HG03439 (cell line): ENCODE measurements at regions not wholly inside any gene's neighbourhood (a gene's known extent, or its start where the extent isn't known, plus 50 kb on each side); places are given as distances from the start of the nearest gene placed in this dataset.

Experiments used
- ATAC-seq: cut with Tn5 transposase; IDR thresholded peaks from one replicate; pipeline ENCODE4 v1.9.1; 2021; ENCODE audit warnings: mild to moderate bottlenecking, moderate library complexity; ENCODE audit not compliant: unreplicated experiment

DNA sequence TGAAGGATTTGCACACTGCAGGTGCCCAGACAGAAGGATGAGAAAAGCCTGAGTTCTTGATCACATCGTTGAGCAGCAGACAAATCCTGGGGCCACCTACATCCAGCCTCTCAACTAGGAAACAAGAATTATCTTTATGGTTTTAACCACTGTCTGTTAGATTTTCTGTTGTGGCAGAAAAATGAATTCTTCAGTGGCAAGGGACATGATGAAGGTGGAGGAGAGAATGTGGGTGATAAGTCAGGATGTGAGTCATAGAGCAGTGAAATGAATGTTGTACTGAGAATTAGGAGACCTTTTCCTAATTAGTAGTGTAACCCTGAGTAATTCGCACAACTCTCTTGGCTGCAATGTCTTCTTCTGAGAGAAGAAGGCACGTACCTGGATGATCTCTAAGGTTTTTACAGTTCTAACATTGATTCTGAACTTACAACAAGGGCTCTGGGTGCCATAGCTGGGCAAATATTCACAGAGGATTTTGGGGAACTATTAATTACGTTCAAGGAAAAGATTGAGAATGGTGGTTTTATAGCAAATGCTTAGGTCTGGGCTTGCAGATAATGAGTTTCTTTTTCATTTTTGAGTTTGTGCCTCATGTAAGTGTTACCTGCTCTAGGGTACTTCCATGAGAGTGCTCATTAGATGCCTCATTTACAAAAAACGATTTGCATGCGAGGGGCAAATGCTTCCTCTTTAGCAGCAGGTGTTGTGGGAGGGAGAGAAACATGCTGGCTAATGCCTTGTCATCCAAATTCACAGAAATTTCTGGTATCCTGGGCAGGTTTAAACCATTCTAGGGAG is 111.0 kb upstream of the KL start:
- ATAC-seq, result peak; percentile 86

DNA sequence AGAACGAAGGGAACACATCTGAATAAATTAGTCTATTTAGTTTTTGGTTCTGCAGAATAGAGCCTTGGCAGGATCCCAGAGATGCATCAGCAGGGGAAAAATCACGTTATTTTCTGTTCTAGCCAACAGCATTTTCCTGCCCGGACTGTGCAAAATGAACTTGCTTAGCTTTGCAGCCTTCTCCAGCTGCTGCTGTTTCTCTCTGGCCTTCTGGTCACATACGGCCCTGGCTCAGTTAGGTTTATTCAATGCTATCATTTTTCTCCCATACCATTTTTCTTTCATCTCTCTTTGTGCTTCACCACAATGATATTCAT is 110.4 kb upstream of the KL start:
- no peak for ATAC-seq

DNA sequence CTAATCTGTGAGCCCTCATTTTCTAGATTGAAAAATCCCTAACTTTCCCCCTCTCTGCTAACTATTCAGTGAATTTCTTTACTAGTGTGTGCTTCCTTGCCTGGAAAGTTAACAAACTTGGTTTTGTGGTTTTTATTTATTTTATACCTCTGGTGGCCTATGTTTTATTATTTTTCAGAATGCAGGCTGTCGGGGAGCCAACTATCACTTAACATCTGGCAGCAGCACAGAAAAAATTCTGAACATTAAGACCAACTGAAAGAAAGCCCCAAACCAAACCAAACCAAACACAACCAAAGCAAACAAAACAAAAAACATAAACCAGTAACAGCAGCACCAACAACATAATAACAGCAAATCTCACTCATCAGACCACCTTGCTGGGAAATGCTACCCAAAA is 109.0 kb upstream of the KL start:
- no peak for ATAC-seq

- ATAC-seq, result no peak
Observed at GRCh38 chr13:32910530-32910929, 105.7 kb upstream of the KL start.

DNA sequence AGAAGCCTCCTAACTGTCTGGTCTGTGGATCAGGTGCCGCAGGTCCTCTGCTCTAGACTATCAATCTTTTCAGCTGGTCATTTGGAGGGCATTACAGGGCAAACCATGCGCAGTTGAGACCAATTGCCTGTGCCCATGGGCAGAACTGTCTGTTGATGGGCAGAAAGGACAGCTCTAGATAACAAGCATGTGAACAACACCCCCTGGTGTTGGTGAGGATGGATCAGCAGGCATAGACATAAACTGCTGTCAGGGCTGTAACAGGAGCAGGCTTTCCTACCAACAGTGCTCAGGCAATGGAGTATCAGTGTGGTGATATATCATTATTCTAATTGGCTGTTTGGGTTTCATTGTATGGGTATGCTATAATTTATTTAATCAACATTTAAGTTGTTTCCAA is 104.7 kb upstream of the KL start:
- no peak for ATAC-seq

GRCh38 chr13:32914686-32915085 is 101.5 kb upstream of the KL start:
- ATAC-seq, result no peak

- ATAC-seq, result no peak
Observed at GRCh38 chr13:32917504-32917903, 98.7 kb upstream of the KL start.

GRCh38 chr13:32923725-32924124 is 92.5 kb upstream of the KL start:
- no peak for ATAC-seq

DNA sequence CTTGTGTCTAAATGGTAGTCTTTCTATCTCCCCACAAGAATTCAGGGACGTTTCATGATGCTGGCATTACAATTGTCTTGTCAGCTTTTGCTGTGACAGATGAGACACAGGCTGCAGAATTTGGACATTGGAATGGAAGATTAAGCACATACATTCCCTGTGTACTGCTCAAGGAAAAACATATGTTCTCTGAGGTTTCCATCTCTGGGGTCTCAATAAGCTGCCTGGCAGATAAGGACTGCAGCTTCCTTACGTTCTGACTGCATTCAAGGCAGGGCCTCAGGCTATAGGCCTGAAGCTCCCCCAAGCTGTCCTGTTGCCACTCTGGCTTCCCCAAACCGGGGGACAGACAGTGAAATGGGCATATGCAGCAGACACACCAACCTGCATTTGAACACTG is 91.3 kb upstream of the KL start:
- no peak for ATAC-seq

GRCh38 chr13:32925506-32925905 is 90.7 kb upstream of the KL start:
- ATAC-seq, result no peak

- ATAC-seq, result no peak
Observed at GRCh38 chr13:32932376-32932775, 83.8 kb upstream of the KL start.

- ATAC-seq, result no peak
Observed at GRCh38 chr13:32936716-32937115, 79.5 kb upstream of the KL start.

DNA sequence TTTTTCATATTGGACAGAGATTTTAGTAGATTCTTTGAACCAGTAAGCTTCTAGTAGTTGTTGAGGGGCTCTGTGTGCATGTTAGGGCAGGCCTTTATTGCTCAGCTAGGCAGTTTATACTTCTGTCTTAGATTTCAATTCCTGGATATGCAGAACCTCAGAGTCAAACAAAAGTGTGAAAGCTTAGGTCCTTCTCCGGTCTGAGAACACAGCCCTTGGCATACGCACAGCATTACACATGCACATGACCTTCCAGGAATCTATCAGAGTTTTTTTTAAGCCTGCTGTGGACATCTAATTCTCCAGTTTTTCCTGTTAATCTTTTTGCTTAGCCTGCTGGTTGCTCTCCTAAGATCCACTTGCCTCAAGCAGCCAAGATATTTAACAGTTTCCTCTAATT is 77.9 kb upstream of the KL start:
- no peak for ATAC-seq

GRCh38 chr13:32938907-32939306 is 77.3 kb upstream of the KL start:
- no peak for ATAC-seq

GRCh38 chr13:32940601-32941000 is 75.6 kb upstream of the KL start:
- no peak for ATAC-seq

GRCh38 chr13:32941368-32941767 is 74.9 kb upstream of the KL start:
- ATAC-seq, result no peak

DNA sequence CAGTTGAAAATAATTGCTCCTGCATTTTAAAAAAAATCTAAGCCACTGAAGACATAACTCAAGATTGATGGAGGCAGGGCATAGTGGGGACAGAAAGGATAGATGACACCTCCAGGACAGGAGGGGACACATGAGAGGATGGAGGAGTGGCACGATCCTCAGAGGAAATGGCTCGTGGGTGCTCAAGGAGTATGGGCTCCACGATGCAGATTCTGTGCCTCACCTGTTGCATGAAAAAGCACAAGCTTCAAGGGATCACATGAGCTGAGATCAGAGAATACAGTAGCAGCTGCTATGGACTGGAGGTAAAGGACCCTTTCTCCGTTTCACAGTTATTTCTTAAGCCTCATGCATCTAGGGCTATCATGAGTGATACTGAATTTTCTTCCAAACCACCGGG is 69.7 kb upstream of the KL start:
- ATAC-seq, result no peak

DNA sequence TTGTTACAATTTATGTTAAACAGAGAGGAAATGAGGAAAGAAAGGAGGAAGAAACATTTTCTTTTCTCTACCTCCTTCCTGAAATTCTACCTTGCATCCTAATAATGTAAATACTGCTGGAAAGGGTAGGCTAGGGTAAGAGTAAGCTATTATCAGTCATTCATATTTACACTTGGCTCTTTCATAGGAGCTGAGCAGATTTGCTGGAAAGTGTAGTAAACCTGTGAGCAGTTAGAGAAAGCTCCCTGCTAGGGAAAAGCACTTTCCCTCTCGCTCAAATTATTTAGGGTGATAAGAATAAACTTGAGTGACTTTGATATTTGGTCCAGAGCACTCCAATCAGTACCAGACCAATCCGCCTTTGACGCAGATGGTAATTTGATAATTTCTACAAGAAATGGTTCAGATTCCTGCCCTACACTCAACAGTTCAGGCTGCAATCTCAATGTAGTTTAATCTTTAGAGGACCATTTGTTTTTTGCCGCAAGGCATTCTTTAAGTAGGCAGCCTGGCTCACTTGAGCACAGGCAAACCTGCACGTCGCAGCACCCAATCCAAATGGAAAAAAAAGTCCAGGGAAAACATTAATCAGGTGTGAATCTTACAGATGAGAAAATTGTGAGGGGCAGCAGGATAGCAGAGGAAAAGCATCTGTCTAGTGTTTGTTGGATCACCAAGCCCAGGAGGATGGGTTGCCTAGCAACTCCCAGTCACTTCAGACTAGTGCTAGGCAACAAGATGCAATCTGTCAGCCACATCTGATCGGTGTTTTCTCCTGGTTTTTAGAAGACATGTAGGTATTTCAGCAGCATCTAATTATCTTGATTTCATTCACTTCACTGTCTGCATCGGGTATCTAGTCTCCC is 68.6 kb upstream of the KL start:
- no peak for ATAC-seq

DNA sequence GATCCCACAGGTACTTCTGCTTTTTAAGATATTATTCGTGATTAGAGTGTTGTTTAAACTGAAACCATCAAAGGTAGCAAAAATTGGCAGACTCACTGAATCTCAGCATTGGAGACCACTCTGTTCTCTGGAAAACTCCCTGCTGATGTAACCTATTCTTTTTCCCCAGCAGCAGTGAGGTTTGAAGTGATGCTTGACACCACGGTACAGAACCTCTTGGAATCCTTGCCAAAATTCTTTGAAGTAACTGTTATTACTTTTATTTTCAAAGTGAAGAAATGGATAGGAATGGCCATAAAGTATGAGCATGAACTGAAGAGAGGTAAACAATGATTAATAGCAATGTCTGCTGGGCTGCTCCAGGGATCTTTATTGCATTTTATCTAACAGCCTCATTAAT is 66.4 kb upstream of the KL start:
- ATAC-seq, result no peak

DNA sequence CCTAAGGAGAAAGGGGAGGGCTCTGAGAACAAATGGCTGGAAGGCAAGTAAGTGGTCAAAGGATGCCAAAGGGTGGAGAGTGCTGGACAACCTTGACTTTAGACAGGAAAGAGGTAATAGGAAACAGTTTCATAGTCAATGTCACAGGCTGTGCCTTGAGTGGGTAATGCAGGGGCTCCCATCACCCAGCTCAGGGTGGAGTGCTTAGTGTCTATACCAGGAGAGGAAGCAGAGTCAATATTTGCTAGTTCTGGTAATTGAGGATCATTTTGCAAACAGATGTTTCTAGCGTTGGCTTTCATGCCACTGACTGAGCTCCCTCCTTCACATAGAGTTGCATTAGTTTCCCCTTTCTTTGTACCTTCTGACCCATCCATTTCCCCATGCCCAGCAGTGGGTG is 64.6 kb upstream of the KL start:
- no peak for ATAC-seq

DNA sequence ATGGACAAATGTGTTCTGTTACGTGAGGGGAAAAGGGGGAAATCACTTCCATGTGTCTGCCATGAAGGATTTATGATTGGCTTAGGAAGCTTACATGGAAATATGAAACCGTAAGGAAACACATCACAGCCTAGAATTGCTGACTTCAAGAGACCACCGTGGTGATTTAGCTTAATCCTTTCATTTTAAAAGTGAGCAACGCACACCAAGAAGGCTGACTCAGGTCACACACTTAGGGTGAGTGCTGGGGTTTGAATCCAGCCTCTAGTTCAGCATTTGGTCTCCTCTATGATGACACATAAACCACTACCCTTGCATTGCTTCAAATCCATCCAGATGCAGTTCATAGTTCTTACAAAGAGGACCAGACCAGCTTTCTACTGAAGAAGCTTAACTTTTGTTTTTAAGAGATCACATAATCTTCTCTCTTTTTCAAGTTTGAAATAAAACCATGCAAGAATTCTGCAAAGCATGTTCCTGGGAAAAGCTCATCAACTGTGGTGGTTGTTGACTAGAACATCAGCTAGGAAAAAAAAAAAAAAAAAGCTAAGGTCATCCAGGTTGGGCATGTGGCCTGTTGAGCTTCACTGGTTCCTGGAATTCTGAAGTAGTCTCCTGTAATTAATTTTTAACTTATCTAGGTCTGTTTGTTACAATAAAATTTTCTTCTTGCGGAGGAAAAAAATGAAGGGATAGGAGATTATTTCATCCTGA is 60.2 kb upstream of the KL start:
- ATAC-seq, result no peak

DNA sequence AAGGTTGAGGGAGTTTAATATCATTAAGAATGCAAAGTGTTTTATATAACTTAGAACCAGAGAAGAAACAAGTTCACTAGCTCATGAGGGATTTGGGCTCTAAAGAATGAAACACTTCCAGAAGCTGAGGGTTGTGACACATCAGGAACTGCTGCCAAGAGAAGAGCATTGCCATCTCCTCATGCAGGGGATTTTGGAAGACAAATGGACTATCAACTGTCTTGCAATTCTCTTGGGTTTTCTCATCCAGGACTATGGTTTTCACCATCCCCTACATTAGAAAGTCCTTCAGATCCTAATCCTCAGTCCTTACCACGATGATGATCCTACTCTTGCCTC is 59.7 kb upstream of the KL start:
- ATAC-seq, result no peak
